ENCODE measurements at regions not wholly inside any gene's neighbourhood (a gene's known extent, or its start where the extent isn't known, plus 50 kb on each side); places are given as distances from the start of the nearest gene placed in this dataset.

DNA sequence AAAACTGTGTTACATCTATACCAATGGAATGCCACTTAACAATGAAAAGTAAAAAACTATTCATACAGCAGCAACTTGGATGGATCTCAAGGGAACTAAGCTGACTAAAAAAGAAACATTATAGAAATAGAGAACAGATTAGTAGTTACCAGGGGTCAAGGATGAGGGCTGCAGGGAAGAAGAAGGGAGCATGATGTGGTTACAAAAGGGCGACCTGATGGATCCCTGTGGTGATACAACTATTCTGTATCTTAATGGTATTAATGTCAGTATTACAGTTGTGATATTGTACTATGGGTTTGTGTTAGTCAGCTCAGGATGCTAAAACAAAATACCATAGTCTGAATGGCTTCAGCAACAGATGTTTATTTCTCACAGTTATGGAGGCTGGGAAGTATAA is 190.7 kb downstream of the ZNF674 start:
- peaks cover 0 to 4% of the 10 kb centered on the region in 2 donors for H3K9me3 ChIP-seq (replicated peaks in 1 of 2; ENCODE audit: control insufficient read depth in 1 of 2, insufficient read depth in 1 of 2, low read length in 2 of 2)
- H3K9me3 Mint-ChIP-seq = peaks cover 0 to 13% (median 6%) of the 10 kb centered on the region in 7 donors
- intact Hi-C loops (cut with micrococcal nuclease) = no loop called here
- H3K4me3 ChIP-seq (replicated peaks in 1 of 3; ENCODE audit: low read depth in 2 of 3, low read length in 3 of 3) = no peak overlapping the region
- DNase-seq = no peak
- TF ChIP-seq, protein P1, sequence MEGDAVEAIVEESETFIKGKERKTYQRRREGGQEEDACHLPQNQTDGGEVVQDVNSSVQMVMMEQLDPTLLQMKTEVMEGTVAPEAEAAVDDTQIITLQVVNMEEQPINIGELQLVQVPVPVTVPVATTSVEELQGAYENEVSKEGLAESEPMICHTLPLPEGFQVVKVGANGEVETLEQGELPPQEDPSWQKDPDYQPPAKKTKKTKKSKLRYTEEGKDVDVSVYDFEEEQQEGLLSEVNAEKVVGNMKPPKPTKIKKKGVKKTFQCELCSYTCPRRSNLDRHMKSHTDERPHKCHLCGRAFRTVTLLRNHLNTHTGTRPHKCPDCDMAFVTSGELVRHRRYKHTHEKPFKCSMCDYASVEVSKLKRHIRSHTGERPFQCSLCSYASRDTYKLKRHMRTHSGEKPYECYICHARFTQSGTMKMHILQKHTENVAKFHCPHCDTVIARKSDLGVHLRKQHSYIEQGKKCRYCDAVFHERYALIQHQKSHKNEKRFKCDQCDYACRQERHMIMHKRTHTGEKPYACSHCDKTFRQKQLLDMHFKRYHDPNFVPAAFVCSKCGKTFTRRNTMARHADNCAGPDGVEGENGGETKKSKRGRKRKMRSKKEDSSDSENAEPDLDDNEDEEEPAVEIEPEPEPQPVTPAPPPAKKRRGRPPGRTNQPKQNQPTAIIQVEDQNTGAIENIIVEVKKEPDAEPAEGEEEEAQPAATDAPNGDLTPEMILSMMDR (IDR thresholded peaks at IDR 0.05) = no peak
- no peaks in the 10 kb centered on the region for H3K36me3 ChIP-seq (replicated peaks in 1 of 2; ENCODE audit: control insufficient read depth in 1 of 2, insufficient read depth in 2 of 2, low read length in 2 of 2)
- no peak overlapping the region for H3K9ac ChIP-seq (ENCODE audit: insufficient read depth, low read length, poor library complexity, severe bottlenecking)
- no CpG with 5 or more reads among the region's 1 CpG for WGBS (ENCODE audit: insufficient coverage)
- no peaks in the 10 kb centered on the region for H4K20me1 ChIP-seq (ENCODE audit: insufficient read depth, low read length)
- peaks cover 0 to 2% (median 0%) of the 10 kb centered on the region in 3 donors for H3K27me3 Mint-ChIP-seq (ENCODE audit: low read depth in 3 of 3)
- H3K27ac Mint-ChIP-seq = no peak overlapping the region
- no peak overlapping the region for H3K4me2 ChIP-seq (replicated peaks; ENCODE audit: extremely low read depth, low read length, poor library complexity, severe bottlenecking)
- H3K36me3 Mint-ChIP-seq = no peaks in the 10 kb centered on the region
- H3K79me2 ChIP-seq (ENCODE audit: insufficient read depth, low read length) = no peaks in the 10 kb centered on the region
- no peak overlapping the region for H3K4me3 Mint-ChIP-seq
- no peak overlapping the region for H2AFZ ChIP-seq (ENCODE audit: insufficient read depth, low read depth, low read length, poor library complexity, severe bottlenecking)
- no peak overlapping the region for H3K27ac ChIP-seq (ENCODE audit: low read depth in 1 of 2, low read length in 2 of 2)
- no peaks in the 10 kb centered on the region for H3K4me1 ChIP-seq (ENCODE audit: control insufficient read depth in 1 of 2, insufficient read depth in 2 of 2, low read length in 2 of 2)
- H3K27me3 ChIP-seq (ENCODE audit: control insufficient read depth in 2 of 2, insufficient read depth in 2 of 2, low read length in 2 of 2) = no peaks in the 10 kb centered on the region
- H3K4me1 Mint-ChIP-seq = no peaks in the 10 kb centered on the region

DNA sequence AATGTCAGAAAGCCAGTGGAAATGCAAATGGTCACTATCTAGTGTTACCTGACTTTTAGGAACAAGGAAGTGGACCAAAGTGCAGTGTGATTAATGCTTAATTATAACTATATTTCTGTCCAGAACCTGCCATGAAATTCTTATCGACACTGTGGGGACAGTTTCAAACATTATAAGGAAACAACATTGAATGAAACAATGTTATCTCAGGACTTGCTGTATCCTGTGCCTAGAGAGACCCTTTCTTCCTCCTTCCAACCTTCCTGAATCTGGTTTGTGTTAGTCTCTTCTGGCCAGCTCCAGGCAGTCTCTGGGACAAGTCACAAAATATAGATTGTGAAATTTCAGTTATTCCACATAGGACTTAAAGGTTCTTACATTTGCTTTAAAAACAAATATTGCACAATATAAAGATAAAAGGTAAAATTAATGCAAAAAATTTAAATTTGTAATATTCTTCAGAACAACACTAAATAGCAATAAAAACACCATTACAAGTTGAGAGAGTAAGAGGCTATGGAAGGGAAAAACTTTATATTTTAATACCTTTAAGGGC is 203.4 kb downstream of the ZNF674 start:
- H3K27me3 ChIP-seq (ENCODE audit: control insufficient read depth in 2 of 2, insufficient read depth in 2 of 2, low read length in 2 of 2) = peaks cover 0 to 2% of the 10 kb centered on the region in 2 donors
- Mint-ChIP-seq H3K27me3 (ENCODE audit: low read depth in 3 of 3) (peaks cover 0 to 3% (median 0%) of the 10 kb centered on the region in 3 donors), H3K4me1 (no peaks in the 10 kb centered on the region), H3K4me3 (no peak overlapping the region), H3K36me3 (no peaks in the 10 kb centered on the region), H3K27ac (no peak overlapping the region), H3K9me3 (peaks cover 0 to 3% (median 0%) of the 10 kb centered on the region in 7 donors)
- H3K27ac ChIP-seq (ENCODE audit: low read depth in 1 of 2, low read length in 2 of 2) = no peak overlapping the region
- H3K9ac ChIP-seq (ENCODE audit: insufficient read depth, low read length, poor library complexity, severe bottlenecking) = no peak overlapping the region
- WGBS (ENCODE audit: insufficient coverage) = no CpG with 5 or more reads among the region's 1 CpG
- H2AFZ ChIP-seq (ENCODE audit: insufficient read depth, low read depth, low read length, poor library complexity, severe bottlenecking) = no peak overlapping the region
- no peaks in the 10 kb centered on the region for H3K9me3 ChIP-seq (replicated peaks in 1 of 2; ENCODE audit: control insufficient read depth in 1 of 2, insufficient read depth in 1 of 2, low read length in 2 of 2)
- no peaks in the 10 kb centered on the region for H3K79me2 ChIP-seq (ENCODE audit: insufficient read depth, low read length)
- TF ChIP-seq, protein P1 (IDR thresholded peaks at IDR 0.05) = no peak
- H3K4me2 ChIP-seq (replicated peaks; ENCODE audit: extremely low read depth, low read length, poor library complexity, severe bottlenecking) = no peak overlapping the region
- intact Hi-C loops (cut with micrococcal nuclease) = no loop called here
- no peaks in the 10 kb centered on the region for H4K20me1 ChIP-seq (ENCODE audit: insufficient read depth, low read length)
- DNase-seq = no peak
- no peaks in the 10 kb centered on the region for H3K36me3 ChIP-seq (replicated peaks in 1 of 2; ENCODE audit: control insufficient read depth in 1 of 2, insufficient read depth in 2 of 2, low read length in 2 of 2)
- no peaks in the 10 kb centered on the region for H3K4me1 ChIP-seq (ENCODE audit: control insufficient read depth in 1 of 2, insufficient read depth in 2 of 2, low read length in 2 of 2)
- H3K4me3 ChIP-seq (replicated peaks in 1 of 3; ENCODE audit: low read depth in 2 of 3, low read length in 3 of 3) = no peak overlapping the region
